ENCODE measurements at regions not wholly inside any gene's neighbourhood (a gene's known extent, or its start where the extent isn't known, plus 50 kb on each side); places are given as distances from the start of the nearest gene placed in this dataset.

DNA sequence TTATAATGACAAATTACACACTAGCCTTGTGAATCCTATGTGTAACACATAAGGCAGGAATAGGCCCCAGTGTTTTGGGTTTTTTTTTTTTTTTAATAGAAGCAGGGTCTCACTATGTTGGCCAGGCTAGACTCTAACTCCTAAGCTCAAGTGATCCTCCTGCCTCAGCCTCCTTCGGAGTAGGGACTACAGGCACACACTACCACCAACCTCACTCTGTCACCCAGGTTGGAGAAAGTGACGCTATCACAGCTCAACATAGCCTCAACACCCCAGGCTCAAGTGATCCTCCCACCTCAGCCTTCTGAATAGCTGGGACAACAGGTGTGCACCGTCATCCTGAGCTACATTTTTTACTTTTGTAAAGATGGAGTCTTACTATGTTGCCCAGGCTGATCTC is 205.8 kb upstream of the RREB1 start:
- no peak for DNase-seq
- Mint-ChIP-seq H3K27me3 (ENCODE audit: insufficient read depth) (peaks cover 18% of the 10 kb centered on the region), H3K4me1 (peaks cover 20% of the 10 kb centered on the region), H3K4me3 (no peak overlapping the region), H3K36me3 (ENCODE audit: low read depth) (no peaks in the 10 kb centered on the region), H3K9me3 (no peaks in the 10 kb centered on the region), H3K27ac (no peak overlapping the region)
- Histone ChIP-seq H3K36me3 (ENCODE audit: control insufficient read depth, insufficient read depth, low read length) (no peaks in the 10 kb centered on the region), H3K27me3 (ENCODE audit: control insufficient read depth, insufficient read depth, low read length, poor library complexity, severe bottlenecking) (no peaks in the 10 kb centered on the region), H3K4me3 (ENCODE audit: low read length) (no peak overlapping the region), H3K9ac (ENCODE audit: extremely low read depth, low read length, poor library complexity, severe bottlenecking) (no peak overlapping the region), H3K9me3 (ENCODE audit: control insufficient read depth, low read length) (no peaks in the 10 kb centered on the region), H3K4me1 (ENCODE audit: control insufficient read depth, insufficient read depth, low read length) (peaks cover 11% of the 10 kb centered on the region), H3K27ac (ENCODE audit: low read depth, low read length) (no peak overlapping the region)
- TF ChIP-seq, protein P1, sequence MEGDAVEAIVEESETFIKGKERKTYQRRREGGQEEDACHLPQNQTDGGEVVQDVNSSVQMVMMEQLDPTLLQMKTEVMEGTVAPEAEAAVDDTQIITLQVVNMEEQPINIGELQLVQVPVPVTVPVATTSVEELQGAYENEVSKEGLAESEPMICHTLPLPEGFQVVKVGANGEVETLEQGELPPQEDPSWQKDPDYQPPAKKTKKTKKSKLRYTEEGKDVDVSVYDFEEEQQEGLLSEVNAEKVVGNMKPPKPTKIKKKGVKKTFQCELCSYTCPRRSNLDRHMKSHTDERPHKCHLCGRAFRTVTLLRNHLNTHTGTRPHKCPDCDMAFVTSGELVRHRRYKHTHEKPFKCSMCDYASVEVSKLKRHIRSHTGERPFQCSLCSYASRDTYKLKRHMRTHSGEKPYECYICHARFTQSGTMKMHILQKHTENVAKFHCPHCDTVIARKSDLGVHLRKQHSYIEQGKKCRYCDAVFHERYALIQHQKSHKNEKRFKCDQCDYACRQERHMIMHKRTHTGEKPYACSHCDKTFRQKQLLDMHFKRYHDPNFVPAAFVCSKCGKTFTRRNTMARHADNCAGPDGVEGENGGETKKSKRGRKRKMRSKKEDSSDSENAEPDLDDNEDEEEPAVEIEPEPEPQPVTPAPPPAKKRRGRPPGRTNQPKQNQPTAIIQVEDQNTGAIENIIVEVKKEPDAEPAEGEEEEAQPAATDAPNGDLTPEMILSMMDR (conservative IDR thresholded peaks at IDR 0.05) = no peak
- 86 to 92% methylated on average over 1 to 3 of the region's 3 CpGs for WGBS, 2 experiments (ENCODE audit: insufficient coverage in 1 of 2, insufficient read length in 1 of 2)

DNA sequence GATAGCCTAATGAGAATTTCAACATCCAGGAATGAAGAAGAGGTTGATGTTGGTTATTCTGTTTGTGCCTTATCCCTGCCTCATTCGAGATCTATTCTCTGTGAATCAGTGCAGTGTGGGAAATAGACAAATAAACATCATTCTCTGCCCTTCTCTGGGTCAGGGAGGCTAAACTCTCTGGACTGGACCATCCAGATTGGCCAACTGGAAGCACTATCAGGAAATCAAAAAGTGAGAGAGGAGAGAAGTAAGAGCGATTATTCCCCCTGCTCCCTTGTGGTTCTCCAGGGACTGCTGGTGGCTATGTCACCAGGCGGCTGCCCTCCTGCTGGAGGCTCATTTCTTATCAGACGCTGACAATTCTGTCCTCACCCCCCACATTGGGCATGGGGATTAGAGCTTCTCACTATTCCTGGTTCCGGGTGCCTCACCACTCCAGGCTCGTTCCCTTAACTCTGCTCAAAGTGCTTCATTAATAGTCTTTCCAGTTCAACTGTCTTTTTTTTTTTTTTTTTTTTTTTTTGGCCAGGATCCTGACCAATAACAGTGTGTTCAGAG is 201.7 kb upstream of the RREB1 start:
- Mint-ChIP-seq H3K27me3 (ENCODE audit: insufficient read depth) (peaks cover 21% of the 10 kb centered on the region), H3K27ac (no peak overlapping the region)
- WGBS, 2 experiments (ENCODE audit: insufficient coverage in 1 of 2, insufficient read length in 1 of 2) = 54 to 55% methylated on average over 4 to 6 of the region's 6 CpGs

DNA sequence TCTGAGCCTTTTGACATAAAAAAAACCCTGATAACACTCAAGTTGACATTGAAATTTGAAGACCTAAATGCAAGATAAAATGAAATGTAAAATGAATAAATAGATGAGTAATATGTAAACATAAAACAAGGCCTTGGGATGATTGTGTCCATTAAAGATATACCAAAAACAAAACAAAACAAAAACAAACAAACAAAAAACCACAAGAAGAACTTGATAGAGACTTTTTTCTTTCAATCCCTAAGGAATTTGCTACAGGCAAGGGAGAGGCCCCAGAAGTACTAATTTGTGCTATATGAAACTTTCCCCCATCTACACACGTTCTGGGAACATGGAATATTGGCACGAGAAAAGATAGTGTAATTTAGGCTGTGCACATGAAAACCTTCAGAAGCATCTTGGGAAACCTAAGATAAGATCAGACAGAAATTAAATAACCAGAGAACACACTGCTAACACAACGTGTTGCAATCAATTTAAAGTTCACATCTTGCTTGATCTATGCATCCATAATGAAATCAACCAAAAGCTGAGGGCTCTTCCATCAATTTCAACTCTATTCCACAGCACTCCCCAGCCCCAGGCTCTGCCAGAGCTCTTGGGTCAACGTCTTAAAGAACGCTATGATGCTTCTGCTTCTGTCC is 201.1 kb upstream of the RREB1 start:
- WGBS, 2 experiments (ENCODE audit: insufficient coverage in 1 of 2, insufficient read length in 1 of 2) = 89 to 91% methylated on average over 5 of the region's 5 CpGs
- Histone ChIP-seq H3K27me3 (ENCODE audit: control insufficient read depth, insufficient read depth, low read length, poor library complexity, severe bottlenecking) (peaks cover 6% of the 10 kb centered on the region), H3K27ac (ENCODE audit: low read depth, low read length) (no peak overlapping the region), H3K9me3 (ENCODE audit: control insufficient read depth, low read length) (no peaks in the 10 kb centered on the region), H3K9ac (ENCODE audit: extremely low read depth, low read length, poor library complexity, severe bottlenecking) (no peak overlapping the region), H3K4me3 (ENCODE audit: low read length) (no peak overlapping the region), H3K36me3 (ENCODE audit: control insufficient read depth, insufficient read depth, low read length) (no peaks in the 10 kb centered on the region), H3K4me1 (ENCODE audit: control insufficient read depth, insufficient read depth, low read length) (peaks cover 15% of the 10 kb centered on the region)
- Mint-ChIP-seq H3K27ac (no peak overlapping the region), H3K36me3 (ENCODE audit: low read depth) (no peaks in the 10 kb centered on the region), H3K27me3 (ENCODE audit: insufficient read depth) (peaks cover 24% of the 10 kb centered on the region), H3K9me3 (no peaks in the 10 kb centered on the region), H3K4me1 (peaks cover 22% of the 10 kb centered on the region), H3K4me3 (no peak overlapping the region)
- TF ChIP-seq, protein P1 (conservative IDR thresholded peaks at IDR 0.05) = no peak
- DNase-seq = no peak

More for the DNA sequence above, 201.7 kb upstream of the RREB1 start:
- Histone ChIP-seq H3K27ac (ENCODE audit: low read depth, low read length) (no peak overlapping the region), H3K27me3 (ENCODE audit: control insufficient read depth, insufficient read depth, low read length, poor library complexity, severe bottlenecking) (peaks cover 6% of the 10 kb centered on the region), H3K36me3 (ENCODE audit: control insufficient read depth, insufficient read depth, low read length) (no peaks in the 10 kb centered on the region), H3K9me3 (ENCODE audit: control insufficient read depth, low read length) (no peaks in the 10 kb centered on the region), H3K4me1 (ENCODE audit: control insufficient read depth, insufficient read depth, low read length) (peaks cover 15% of the 10 kb centered on the region), H3K4me3 (ENCODE audit: low read length) (no peak overlapping the region), H3K9ac (ENCODE audit: extremely low read depth, low read length, poor library complexity, severe bottlenecking) (no peak overlapping the region)
- Mint-ChIP-seq H3K4me3 (no peak overlapping the region), H3K9me3 (no peaks in the 10 kb centered on the region), H3K36me3 (ENCODE audit: low read depth) (no peaks in the 10 kb centered on the region), H3K4me1 (peaks cover 24% of the 10 kb centered on the region)
- DNase-seq = peak; percentile 72
- TF ChIP-seq, protein P1 (conservative IDR thresholded peaks at IDR 0.05) = no peak
